Liver (tissue), 8 donors: ENCODE measurements at regions not wholly inside any gene's neighbourhood (a gene's known extent, or its start where the extent isn't known, plus 50 kb on each side); places are given as distances from the start of the nearest gene placed in this dataset.

Experiments
- DNase-seq: peaks from one replicate; pipeline ENCODE4 v3.0.0-alpha.2; 2017; ENCODE audit warnings: low spot score
- H3K27ac ChIP-seq, 2 donors: one replicate each; pipeline ENCODE4 v1.7.0; 2013; ENCODE audit warnings: inconsistent platforms in 2 of 2, low read length in 2 of 2, control low read depth in 1 of 2, low read depth in 1 of 2, mild to moderate bottlenecking in 1 of 2
- H3K27me3 ChIP-seq, 4 donors: one replicate each; pipeline versions ENCODE4 v1.6.1 to v1.7.0; 2013; ENCODE audit warnings: low read length in 3 of 4, inconsistent platforms in 1 of 4, mild to moderate bottlenecking in 1 of 4, moderate library complexity in 1 of 4; ENCODE audit not compliant: control insufficient read depth in 4 of 4, insufficient read depth in 4 of 4
- H3K36me3 ChIP-seq, 4 donors: one replicate each; pipeline versions ENCODE4 v1.6.1 to v1.7.0; 2013; ENCODE audit warnings: low read length in 3 of 4, mild to moderate bottlenecking in 3 of 4, low read depth in 1 of 4, moderate library complexity in 1 of 4; ENCODE audit not compliant: control insufficient read depth in 4 of 4, insufficient read depth in 3 of 4
- H3K4me1 ChIP-seq, 4 donors: one replicate each; pipeline versions ENCODE4 v1.6.1 to v1.7.0; 2013; ENCODE audit warnings: low read length in 3 of 4, mild to moderate bottlenecking in 3 of 4, moderate library complexity in 1 of 4; ENCODE audit not compliant: control insufficient read depth in 4 of 4, insufficient read depth in 4 of 4
- H3K4me3 ChIP-seq, 3 donors: one replicate each; pipeline versions ENCODE4 v1.6.1 to v1.7.0; 2013; ENCODE audit warnings: low read length in 3 of 3, control low read depth in 1 of 3, low read depth in 1 of 3, mild to moderate bottlenecking in 1 of 3
- H3K9ac ChIP-seq, 2 donors: one replicate each; pipeline ENCODE4 v1.7.0; 2013; ENCODE audit warnings: low read length in 2 of 2, mild to moderate bottlenecking in 2 of 2, moderate library complexity in 2 of 2, control low read depth in 1 of 2, low read depth in 1 of 2
- H3K9me3 ChIP-seq, 4 donors: one replicate each; pipeline versions ENCODE4 v1.6.1 to v1.7.0; 2013; ENCODE audit warnings: low read length in 3 of 4; ENCODE audit not compliant: control insufficient read depth in 4 of 4
- ATF3 ChIP-seq: IDR thresholded peaks from 2 replicates; pipeline ENCODE4 v1.6.1; 2016; ENCODE audit warnings: antibody characterized with exemption
- CTCF ChIP-seq: fragments of 150-350 bp; IDR thresholded peaks from 2 replicates; pipeline ENCODE4 v1.5.1; 2017; ENCODE audit warnings: improper control_type of control experiment, low read depth, low read length; ENCODE audit not compliant: missing input control
- EGR1 ChIP-seq, 2 donors: IDR thresholded peaks; 2 replicates each; pipeline ENCODE4 v1.6.1; 2016 to 2018; ENCODE audit warnings: antibody characterized with exemption in 2 of 2, low read depth in 2 of 2
- FOXA1 ChIP-seq: IDR thresholded peaks from 2 replicates; pipeline ENCODE4 v1.6.1; 2016; ENCODE audit warnings: antibody characterized with exemption
- FOXA2 ChIP-seq: IDR thresholded peaks from 2 replicates; pipeline ENCODE4 v1.6.1; 2016; ENCODE audit warnings: antibody characterized with exemption
- GABPA ChIP-seq, 2 donors: IDR thresholded peaks in 1 of 2; conservative IDR thresholded peaks in 1 of 2; 2 replicates each; pipeline ENCODE4 v1.6.1; 2016; ENCODE audit warnings: antibody characterized with exemption in 2 of 2, mild to moderate bottlenecking in 1 of 2, moderate library complexity in 1 of 2
- HNF4A ChIP-seq, 2 donors: conservative IDR thresholded peaks; 2 replicates each; pipeline ENCODE4 v1.6.1; 2016; ENCODE audit warnings: antibody characterized with exemption in 2 of 2, mild to moderate bottlenecking in 2 of 2
- HNF4G ChIP-seq: IDR thresholded peaks from 2 replicates; pipeline ENCODE4 v1.6.1; 2016; ENCODE audit warnings: antibody characterized with exemption
- JUND ChIP-seq, 2 donors: IDR thresholded peaks; 2 replicates each; pipeline ENCODE4 v1.6.1; 2016; ENCODE audit warnings: antibody characterized with exemption in 2 of 2
- NR2F2 ChIP-seq: IDR thresholded peaks from 2 replicates; pipeline ENCODE4 v1.6.1; 2016; ENCODE audit warnings: antibody characterized with exemption
- RAD21 ChIP-seq, 2 donors: IDR thresholded peaks; 2 replicates each; pipeline ENCODE4 v1.6.1; 2016; ENCODE audit warnings: antibody characterized with exemption in 2 of 2, mild to moderate bottlenecking in 2 of 2
- REST ChIP-seq: IDR thresholded peaks from 2 replicates; pipeline ENCODE4 v1.6.1; 2016; ENCODE audit warnings: antibody characterized with exemption, mild to moderate bottlenecking
- RXRA ChIP-seq, 2 donors: IDR thresholded peaks; 2 replicates each; pipeline ENCODE4 v1.6.1; 2017 to 2018; ENCODE audit warnings: antibody characterized with exemption in 2 of 2, mild to moderate bottlenecking in 1 of 2
- SP1 ChIP-seq: IDR thresholded peaks from 2 replicates; pipeline ENCODE4 v1.6.1; 2018; ENCODE audit warnings: antibody characterized with exemption, mild to moderate bottlenecking
- TAF1 ChIP-seq: conservative IDR thresholded peaks from 2 replicates; pipeline ENCODE4 v1.6.1; 2016; ENCODE audit warnings: antibody characterized with exemption, mild to moderate bottlenecking
- YY1 ChIP-seq: IDR thresholded peaks from 2 replicates; pipeline ENCODE4 v1.6.1; 2016; ENCODE audit warnings: antibody characterized with exemption, mild to moderate bottlenecking
- ZBTB33 ChIP-seq: IDR thresholded peaks from 2 replicates; pipeline ENCODE4 v1.6.1; 2016; ENCODE audit warnings: antibody characterized with exemption
- WGBS: extraction: QIAGEN DNeasy Blood & Tissue Kit; methylation state at CpG from one replicate; pipeline ENCODE4 v1.1.7; 2013; 5-methylcytosine and 5-hydroxymethylcytosine counted together
- donor health status: healthy.
- donor health status: healthy.
- donor health status: healthy.
- donor health status: healthy.
- donor health status: healthy.

- Histone ChIP-seq H3K4me1 (peaks cover 0 to 8% (median 5%) of the 10 kb centered on the region in 4 donors), H3K27me3 (peaks cover 0 to 13% (median 0%) of the 10 kb centered on the region in 4 donors), H3K9ac (no peak overlapping the region), H3K36me3 (no peaks in the 10 kb centered on the region), H3K4me3 (no peak overlapping the region), H3K27ac (no peak overlapping the region), H3K9me3 (no peaks in the 10 kb centered on the region)
- TF ChIP-seq ATF3 (no peak), HNF4G (no peak), SP1 (no peak)
- 88% methylated on average over 6 of the region's 6 CpGs for WGBS
- DNase-seq, result no peak
Observed at GRCh38 chr9:19927560-19927959, 138.7 kb upstream of the SLC24A2 start.

- 77% methylated on average over 7 of the region's 7 CpGs for WGBS
- no peak overlapping the region for H3K27ac ChIP-seq
- no peak overlapping the region for H3K4me3 ChIP-seq
- H3K9me3 ChIP-seq, result no peaks in the 10 kb centered on the region
- H3K4me1 ChIP-seq, result peaks cover 0 to 8% (median 5%) of the 10 kb centered on the region in 4 donors
- peaks cover 0 to 13% (median 0%) of the 10 kb centered on the region in 4 donors for H3K27me3 ChIP-seq
- TF ChIP-seq SP1 (no peak), HNF4A (conservative IDR thresholded peaks at IDR 0.05) (no peak), TAF1 (no peak), CTCF (no peak), HNF4G (no peak), GABPA (IDR thresholded peaks at IDR 0.05 in 1 of 2, conservative IDR thresholded peaks at IDR 0.05 in 1 of 2) (no peak), RXRA (IDR thresholded peaks at IDR 0.05) (no peak), ZBTB33 (no peak), RAD21 (IDR thresholded peaks at IDR 0.05) (no peak), REST (no peak), EGR1 (IDR thresholded peaks at IDR 0.05; ENCODE audit: low read depth in 2 of 2) (no peak), JUND (IDR thresholded peaks at IDR 0.05) (no peak), YY1 (no peak), NR2F2 (no peak), FOXA1 (no peak), ATF3 (no peak), FOXA2 (no peak)
- H3K36me3 ChIP-seq, result no peaks in the 10 kb centered on the region
- DNase-seq, result no peak
- H3K9ac ChIP-seq, result no peak overlapping the region
Observed at GRCh38 chr9:19926774-19927173, 137.9 kb upstream of the SLC24A2 start.
